GM06990 (cell line): ENCODE measurements at regions not wholly inside any gene's neighbourhood (a gene's known extent, or its start where the extent isn't known, plus 50 kb on each side); places are given as distances from the start of the nearest gene placed in this dataset.

Experiments used
- DNase-seq: peaks from one replicate; pipeline ENCODE4 v3.0.0-alpha.2; 2011; ENCODE audit not compliant: insufficient read length; ENCODE audit errors: extremely low read depth
- H3K27me3 ChIP-seq: replicated peaks from 2 replicates; pipeline ENCODE4 v1.6.0; 2011; ENCODE audit warnings: low read length; ENCODE audit not compliant: control insufficient read depth, insufficient read depth
- H3K36me3 ChIP-seq: 2 replicates; pipeline ENCODE4 v1.5.1; 2011; ENCODE audit warnings: low read length; ENCODE audit not compliant: control insufficient read depth, insufficient read depth
- H3K4me3 ChIP-seq: replicated peaks from 2 replicates; pipeline ENCODE4 v1.5.1; 2011; ENCODE audit warnings: low read depth, mild to moderate bottlenecking, control low read depth, low read length
- TF ChIP-seq, protein P1 (sequence below): IDR thresholded peaks from 2 replicates; pipeline ENCODE4 v1.5.1; 2011; ENCODE audit warnings: low read length, control low read depth, mild to moderate bottlenecking, inconsistent platforms; ENCODE audit not compliant: insufficient read depth, poor library complexity, severe bottlenecking

DNA sequence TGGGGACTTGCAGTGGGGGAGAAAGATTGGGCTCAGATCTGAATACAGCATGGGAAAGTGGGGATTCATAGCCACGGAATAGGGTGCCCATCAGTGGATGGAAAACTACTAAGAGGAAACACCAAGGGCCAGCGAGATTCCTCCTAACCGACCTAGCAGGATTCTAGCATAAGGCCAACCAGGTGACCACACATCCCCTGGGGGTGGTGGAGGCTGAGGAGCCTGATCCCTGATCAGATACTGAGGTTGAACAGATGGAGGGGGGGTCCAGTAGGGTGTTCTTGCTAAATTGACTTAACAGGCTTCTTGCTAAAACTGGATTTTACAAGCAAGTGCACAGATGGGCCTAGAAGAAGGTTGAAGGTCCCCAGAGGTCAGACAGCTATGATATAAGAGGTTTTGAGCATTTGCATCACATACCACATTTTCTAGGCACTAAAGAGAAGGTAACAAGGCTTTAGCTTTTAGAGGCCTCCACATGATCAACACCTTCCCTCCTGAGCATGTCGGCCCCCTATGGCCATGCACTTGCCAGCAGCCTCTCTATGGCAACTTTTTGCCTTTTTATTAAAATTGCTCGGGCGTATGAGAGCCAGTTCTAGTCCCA lies 69.1 kb upstream of the PUDP start:
- DNase-seq: no peak

DNA sequence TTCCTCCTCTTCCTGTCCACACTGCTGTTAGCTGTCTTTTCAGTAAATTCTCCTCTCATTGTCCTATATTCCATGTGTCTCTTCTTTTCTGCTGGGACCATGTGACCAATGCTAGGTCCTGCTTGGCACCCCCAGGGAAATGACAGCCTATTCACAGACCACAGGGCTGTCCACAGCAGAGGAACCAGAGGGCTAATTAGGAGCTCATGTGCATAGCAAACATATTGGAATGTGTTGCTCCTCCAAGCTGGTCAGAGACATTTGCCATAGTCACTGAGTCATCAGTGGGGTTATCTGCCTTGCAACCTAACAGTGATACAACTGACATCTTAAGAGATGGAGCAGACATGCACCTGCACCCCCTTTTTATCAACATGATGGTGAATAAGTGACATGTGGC lies 67.9 kb upstream of the PUDP start:
- no peak for DNase-seq
- Histone ChIP-seq H3K4me3 (no peak overlapping the region), H3K27me3 (no peaks in the 10 kb centered on the region), H3K36me3 (no peaks in the 10 kb centered on the region)
- TF ChIP-seq, protein P1, sequence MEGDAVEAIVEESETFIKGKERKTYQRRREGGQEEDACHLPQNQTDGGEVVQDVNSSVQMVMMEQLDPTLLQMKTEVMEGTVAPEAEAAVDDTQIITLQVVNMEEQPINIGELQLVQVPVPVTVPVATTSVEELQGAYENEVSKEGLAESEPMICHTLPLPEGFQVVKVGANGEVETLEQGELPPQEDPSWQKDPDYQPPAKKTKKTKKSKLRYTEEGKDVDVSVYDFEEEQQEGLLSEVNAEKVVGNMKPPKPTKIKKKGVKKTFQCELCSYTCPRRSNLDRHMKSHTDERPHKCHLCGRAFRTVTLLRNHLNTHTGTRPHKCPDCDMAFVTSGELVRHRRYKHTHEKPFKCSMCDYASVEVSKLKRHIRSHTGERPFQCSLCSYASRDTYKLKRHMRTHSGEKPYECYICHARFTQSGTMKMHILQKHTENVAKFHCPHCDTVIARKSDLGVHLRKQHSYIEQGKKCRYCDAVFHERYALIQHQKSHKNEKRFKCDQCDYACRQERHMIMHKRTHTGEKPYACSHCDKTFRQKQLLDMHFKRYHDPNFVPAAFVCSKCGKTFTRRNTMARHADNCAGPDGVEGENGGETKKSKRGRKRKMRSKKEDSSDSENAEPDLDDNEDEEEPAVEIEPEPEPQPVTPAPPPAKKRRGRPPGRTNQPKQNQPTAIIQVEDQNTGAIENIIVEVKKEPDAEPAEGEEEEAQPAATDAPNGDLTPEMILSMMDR: no peak

More for the DNA sequence above, 69.1 kb upstream of the PUDP start:
- Histone ChIP-seq H3K4me3 (no peak overlapping the region), H3K27me3 (no peaks in the 10 kb centered on the region), H3K36me3 (no peaks in the 10 kb centered on the region)
- TF ChIP-seq, protein P1: no peak

DNA sequence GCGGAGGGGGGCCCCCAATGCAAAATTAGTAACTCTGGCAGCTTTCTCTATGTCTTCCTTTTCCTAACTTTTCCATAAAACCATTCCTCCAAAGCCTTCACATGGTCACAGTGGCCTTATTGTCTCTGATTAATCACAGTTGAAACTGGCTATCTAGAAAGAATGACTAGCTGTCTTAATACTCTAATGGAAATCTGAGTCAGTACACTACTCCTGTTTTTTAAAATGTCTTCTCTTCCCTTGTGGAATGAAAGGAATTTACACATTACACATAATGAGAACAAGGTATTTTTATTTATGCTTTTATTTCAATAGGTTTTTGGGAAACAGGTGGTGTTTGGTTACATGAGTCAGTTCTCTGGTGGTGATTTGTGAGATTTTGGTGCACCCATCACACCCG lies 66.3 kb upstream of the PUDP start:
- H3K4me3 ChIP-seq: no peak overlapping the region
- no peak for DNase-seq
- H3K27me3 ChIP-seq: no peaks in the 10 kb centered on the region
- H3K36me3 ChIP-seq: no peaks in the 10 kb centered on the region
- TF ChIP-seq, protein P1: no peak

DNA sequence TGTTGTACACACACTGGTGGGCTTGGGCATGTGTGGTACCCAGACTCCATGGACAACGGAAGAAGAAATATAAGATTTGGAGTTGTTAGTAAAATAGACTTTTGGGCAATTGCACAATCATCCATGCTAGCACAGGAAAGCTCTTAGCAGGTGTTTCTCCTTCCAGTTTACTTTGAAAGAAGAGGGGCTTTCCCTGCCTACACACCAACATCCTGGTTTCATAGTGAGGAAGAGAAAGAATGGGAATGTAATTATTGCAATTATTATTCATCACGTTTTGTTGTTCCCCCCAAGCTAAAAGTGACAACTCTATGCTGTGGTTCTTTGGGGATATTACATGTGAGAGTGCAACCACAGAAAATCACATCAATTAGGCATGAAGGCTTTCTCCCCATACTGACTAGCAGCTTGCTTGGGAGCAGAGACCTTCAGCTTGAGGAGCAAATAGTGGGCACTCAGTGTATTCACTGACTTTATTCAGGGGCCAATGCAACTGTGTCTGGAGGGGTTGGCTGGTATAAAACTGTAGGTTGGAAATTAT lies 57.2 kb upstream of the PUDP start:
- H3K36me3 ChIP-seq: no peaks in the 10 kb centered on the region
- no peaks in the 10 kb centered on the region for H3K27me3 ChIP-seq
- no peak overlapping the region for H3K4me3 ChIP-seq
- TF ChIP-seq, protein P1: no peak
- DNase-seq: no peak

DNA sequence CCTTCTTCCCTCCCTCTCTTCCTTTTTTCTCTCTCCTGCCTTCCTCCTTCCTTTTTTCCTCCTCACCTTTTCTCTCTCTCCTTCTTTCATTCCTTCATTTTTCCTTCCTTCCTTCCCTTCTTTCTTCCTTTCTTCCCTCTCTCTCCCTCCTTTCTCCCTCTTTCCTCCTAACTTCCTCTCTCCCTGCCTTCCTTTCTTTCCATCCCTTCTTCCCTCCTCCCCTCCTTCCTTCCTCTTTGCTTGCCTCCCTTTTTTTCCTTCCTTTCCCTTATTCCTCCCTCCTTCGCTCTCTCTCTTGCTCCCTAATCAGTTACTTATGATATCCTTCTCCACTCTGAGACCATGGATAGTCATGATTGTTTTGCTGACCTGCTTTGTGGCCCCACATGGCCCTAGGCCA lies 56.7 kb upstream of the PUDP start:
- no peak for DNase-seq
- Histone ChIP-seq H3K36me3 (no peaks in the 10 kb centered on the region), H3K4me3 (no peak overlapping the region), H3K27me3 (no peaks in the 10 kb centered on the region)
- TF ChIP-seq, protein P1: no peak

DNA sequence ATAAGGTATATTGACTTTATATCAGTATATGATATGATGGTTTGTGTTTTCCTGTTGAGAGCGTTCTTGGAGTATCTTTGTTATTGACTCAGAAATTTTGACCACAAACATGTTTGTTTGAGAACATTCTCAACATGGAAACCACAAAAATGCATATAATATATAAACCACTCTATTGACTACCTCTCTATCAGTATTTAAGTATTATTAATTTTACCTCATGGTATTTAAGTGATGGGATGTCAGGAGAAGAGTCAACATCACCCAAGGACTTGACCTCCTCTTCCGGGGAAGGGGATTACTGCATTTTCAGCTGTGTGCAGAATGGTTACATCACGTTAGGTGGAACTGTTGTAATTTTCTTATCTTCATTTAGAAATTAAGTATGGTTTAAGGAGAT lies 54.3 kb upstream of the PUDP start:
- no peak for DNase-seq
- Histone ChIP-seq H3K4me3 (no peak overlapping the region), H3K36me3 (no peaks in the 10 kb centered on the region), H3K27me3 (no peaks in the 10 kb centered on the region)
- TF ChIP-seq, protein P1: no peak
